GM21360 (cell line): ENCODE measurements at regions not wholly inside any gene's neighbourhood (a gene's known extent, or its start where the extent isn't known, plus 50 kb on each side); places are given as distances from the start of the nearest gene placed in this dataset.

ENCODE experiments used
- ATAC-seq: cut with Tn5 transposase; IDR thresholded peaks from one replicate; pipeline ENCODE4 v1.9.1; 2021; ENCODE audit warnings: mild to moderate bottlenecking, moderate library complexity; ENCODE audit not compliant: unreplicated experiment

DNA sequence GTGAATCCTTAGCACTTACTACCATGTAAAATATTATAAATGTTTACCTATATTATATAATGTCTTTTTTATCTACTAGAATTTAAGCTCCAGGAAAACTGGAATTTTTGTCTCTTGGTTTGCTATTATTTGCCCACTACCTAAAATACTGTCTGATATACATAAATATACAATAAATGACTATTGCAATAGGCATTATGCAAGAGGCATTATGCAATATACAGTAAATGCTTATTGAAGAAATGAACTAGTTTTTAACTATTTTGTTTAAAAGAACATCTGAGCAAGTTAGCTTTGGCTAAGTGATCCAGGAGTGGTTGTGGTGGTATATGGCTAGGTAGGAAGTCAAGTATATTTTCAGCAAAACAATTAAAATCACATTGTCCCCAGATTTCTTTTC is 640.2 kb upstream of the PKN2 start:
- ATAC-seq = no peak

DNA sequence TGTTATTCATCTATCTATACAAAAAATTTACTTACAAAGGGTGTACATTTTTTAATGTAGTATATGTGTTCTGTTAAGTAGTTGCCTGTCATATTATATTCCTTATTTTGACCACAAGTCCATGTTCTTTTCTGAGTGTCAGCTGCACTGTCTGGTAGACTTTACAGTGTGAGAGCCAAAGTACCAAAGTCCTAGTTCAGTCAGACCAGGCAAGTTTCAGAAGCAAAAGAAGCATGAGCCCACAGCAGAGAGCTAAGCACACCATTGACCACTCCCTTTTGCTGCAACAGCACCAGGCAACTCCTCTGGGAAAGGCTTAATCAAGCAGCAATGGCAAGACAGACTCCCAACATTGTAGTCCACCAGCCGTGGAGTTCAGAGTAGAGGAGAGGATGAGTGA is 631.9 kb upstream of the PKN2 start:
- ATAC-seq = no peak

GRCh38 chr1:88053065-88053464 is 631.0 kb upstream of the PKN2 start:
- no peak for ATAC-seq

DNA sequence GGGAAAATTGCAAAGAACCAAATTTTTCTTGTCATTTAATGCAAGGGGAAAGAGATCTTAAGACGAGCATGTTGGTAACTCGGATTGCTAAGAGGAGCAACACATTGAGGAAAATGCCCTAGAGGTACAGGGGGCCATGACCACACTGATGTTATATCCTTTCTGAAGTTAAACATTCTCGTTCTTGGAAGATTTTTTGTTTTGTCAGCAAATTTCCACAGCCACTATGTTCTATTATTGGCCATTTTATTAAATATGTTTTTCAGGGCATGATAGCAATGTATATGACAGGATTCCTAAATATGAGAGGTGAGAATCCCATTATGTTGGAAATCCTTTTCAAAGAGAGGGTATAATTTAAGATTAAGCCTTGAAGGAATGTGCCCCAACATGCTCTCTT is 627.2 kb upstream of the PKN2 start:
- ATAC-seq = no peak

DNA sequence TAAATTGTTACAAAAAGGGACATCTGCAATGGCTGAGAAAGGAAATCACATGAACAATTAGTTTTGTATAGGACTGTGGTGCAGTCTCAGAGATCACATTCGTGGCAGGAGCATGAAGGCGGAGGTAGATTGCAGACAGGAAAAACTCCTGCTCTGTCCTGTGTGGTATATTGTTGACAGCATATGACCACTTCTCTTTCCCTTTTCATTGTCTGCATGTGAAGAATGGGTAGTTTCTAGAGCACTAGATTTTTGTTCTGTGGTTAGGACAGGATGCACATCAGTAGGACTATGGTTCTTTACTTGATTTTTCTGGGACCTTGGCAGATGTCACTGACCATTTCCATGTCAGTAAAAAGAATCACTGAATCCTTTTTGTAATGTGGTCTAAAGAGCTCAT is 625.9 kb upstream of the PKN2 start:
- no peak for ATAC-seq

- ATAC-seq = no peak
Observed at GRCh38 chr1:88060112-88060673, 623.9 kb upstream of the PKN2 start.

- ATAC-seq = no peak
Observed at GRCh38 chr1:88060750-88061491, 623.2 kb upstream of the PKN2 start.

DNA sequence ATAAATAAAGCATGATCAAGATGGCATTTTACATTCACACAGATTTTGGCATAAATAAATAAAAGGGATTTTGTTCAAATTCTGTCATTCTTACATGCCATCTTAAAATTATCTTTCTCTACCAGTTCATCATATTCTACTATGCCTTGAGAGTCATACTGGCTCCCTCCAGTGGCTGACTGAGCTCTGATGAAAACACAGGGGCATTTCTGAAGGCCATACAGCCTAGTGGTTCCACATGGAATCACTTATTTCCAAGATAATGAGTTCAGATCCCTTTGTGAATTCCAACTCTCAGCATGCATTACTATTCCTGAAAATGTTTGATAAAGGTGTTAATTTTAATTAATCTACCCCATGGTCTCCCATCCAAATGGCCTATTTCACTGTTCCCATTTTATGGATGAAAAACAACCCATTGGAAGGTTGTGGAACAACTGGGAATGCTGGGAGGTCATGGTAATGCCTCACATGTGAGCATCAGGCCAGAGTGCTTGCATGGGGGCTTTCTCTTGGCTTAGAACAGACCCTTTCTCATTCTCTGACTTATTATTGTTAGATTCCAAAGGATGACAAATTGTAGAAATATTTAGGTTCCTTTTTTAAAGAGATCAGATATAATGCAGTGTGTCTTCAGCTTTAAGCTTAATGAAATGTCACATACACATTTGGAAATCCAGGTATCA is 622.4 kb upstream of the PKN2 start:
- ATAC-seq = no peak

DNA sequence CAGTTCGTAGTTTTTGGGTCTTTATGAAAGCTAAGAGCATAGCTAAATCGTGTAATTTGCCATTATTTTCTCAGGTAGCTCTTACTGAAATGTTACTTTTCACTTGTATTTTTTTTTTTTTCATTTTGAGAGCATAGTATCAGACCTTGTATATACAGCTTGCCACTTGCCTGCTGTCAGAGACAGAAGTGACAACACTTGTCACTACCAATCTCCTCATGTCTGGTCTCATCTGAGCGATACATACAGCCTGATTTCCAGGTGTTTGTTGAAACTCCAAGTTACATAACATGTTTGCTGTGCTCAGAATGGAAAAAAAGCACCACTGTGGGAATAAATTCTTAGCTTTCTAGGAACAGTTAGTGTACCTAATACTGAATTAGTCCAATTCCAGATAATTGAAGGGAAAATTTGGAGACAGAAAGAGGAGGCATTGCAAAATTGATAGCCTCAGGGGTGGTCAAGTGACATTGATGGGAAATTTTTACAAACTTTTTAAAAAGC is 621.4 kb upstream of the PKN2 start:
- no peak for ATAC-seq

DNA sequence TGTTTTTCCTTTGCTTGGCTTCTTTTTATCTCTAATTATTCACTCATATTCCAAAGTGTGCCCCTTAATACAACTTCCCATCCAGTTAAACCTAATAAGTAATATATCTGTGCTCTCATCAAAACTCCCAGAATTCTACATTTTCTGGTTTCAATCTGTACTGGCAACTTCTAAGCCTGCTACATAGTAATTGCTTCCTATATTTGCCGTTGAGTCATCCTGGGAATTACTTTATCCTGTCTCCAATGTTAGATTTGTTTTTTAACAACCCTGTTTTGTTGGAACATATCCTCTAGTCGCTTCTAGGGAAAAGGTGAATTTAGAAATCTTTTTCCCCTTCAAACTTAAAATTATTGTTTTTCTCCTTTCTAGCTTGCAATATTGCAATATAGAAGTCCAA is 620.5 kb upstream of the PKN2 start:
- no peak for ATAC-seq

GRCh38 chr1:88068407-88068960 is 615.6 kb upstream of the PKN2 start:
- ATAC-seq = no peak

- no peak for ATAC-seq
Observed at GRCh38 chr1:88070956-88071355, 613.1 kb upstream of the PKN2 start.

GRCh38 chr1:88074661-88075060 is 609.4 kb upstream of the PKN2 start:
- ATAC-seq = no peak

GRCh38 chr1:88075813-88076212 is 608.3 kb upstream of the PKN2 start:
- ATAC-seq = no peak

DNA sequence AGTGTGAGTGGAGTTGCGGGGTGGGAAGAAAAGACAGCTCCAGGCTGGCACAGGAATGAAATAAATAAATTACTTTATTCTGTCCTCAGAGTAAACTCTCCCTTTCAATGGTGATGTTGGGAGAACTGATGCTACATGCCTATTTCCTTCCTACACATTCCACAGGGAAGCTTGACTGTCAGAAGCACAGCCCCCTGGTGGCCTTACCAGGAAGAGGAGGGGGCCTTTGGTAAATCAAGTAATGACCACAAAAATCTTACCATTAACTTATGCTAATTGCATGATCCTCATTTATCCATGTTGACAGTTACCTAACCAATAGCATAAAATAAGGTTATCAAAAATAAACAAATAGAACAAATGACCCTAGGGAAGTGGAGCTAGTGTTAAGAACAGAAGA is 605.0 kb upstream of the PKN2 start:
- no peak for ATAC-seq

GRCh38 chr1:88080875-88081274 is 603.2 kb upstream of the PKN2 start:
- ATAC-seq = no peak

GRCh38 chr1:88088481-88088880 is 595.6 kb upstream of the PKN2 start:
- no peak for ATAC-seq

DNA sequence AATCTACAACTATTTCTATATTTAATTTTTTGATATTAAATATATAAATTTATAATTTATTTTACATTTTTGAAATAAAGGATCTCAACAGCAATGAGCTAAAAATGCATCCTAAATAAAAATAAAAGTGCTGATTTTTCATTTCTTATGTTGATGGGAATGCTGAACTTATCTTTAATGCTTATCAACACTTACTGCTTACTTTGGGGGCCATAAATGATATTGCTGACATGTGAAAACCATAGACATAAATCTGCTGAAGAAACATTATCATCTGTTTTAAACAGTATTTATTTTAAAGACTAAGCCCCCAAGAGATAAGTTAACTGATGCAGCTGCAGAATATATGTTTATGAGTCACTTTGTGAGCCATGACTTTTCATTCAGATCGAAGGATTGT is 594.1 kb upstream of the PKN2 start:
- ATAC-seq = no peak

DNA sequence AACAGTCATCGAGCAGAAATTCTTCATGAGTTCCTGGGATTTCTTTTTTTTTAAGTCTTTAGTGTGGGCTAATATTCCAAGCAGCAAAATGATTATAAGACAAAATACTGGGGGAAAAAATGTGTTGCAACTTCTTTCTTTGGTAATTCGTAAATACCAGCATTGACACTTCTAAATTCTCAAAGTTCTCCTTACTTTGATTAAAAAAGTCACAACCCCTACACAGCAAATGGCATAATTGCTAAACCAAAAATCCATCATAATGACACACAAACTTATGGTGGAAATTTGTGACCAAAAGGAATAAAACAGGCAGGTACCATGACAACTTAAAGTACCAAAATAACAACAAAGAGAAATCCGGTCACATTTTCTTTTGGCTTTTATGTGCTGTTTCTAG is 585.2 kb upstream of the PKN2 start:
- no peak for ATAC-seq

DNA sequence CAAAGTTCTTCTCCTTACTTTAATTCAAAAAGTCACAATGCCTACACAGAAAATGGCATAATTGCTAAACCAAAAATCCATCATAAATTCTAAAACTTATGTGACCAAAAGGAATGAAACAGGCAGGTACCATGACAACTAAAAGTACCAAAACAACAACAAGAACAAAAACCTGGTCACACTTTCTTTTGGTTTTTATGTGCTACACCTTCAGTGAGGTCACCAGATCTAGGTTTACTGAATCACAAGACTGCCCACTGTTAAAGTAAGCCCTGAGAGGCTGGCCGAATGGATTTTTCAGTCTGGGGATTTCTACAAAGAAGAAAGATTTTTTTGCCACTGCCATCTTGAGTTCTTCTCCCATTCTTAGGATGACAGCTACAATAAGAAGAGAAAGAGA is 583.0 kb upstream of the PKN2 start:
- ATAC-seq = no peak

DNA sequence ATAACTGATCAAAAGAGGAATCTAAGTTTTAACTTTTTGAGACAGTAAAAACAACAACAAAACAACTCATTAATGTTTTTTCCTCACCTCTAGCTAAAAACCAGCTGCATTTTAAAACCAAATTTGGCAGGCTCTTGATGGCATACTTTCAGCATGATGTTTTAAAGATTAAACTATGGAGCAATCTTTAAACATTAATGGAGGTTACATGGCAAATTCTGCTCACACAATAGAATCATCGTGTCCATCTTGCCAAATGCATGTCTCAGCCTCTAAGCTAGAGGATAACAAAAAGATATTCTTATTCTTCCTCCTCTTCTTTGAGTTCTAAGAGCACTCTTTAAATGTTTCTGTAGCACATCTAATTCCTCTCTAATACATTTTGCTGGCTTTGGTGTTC is 579.8 kb upstream of the PKN2 start:
- no peak for ATAC-seq

DNA sequence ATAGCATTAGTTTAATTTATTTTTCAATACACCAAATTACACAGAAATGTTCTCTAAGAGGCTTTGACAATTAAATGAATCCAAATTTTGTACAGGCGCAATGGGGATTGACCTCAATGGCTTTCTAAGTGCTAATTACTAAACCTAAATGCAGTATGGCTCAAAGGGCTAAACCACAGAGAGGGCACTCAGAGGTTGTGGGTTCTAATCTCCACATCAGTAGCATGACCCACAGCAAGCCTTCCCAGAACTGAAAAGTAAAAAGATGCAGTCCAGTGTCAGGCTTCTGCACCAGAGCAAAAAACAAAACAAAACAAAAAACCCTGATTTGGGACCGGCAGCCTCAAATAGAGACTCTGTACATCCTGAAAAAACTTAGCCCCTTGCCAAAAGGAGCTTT is 579.2 kb upstream of the PKN2 start:
- ATAC-seq = no peak
